GM21576 (cell line): ENCODE measurements at regions not wholly inside any gene's neighbourhood (a gene's known extent, or its start where the extent isn't known, plus 50 kb on each side); places are given as distances from the start of the nearest gene placed in this dataset.
"Not testable (repeated sequence)": the region's sequence is repeated elsewhere in the genome, so short reads cannot be mapped to it uniquely, and the experiment has no call there.

Source experiments
- ATAC-seq: cut with Tn5 transposase; IDR thresholded peaks from one replicate; pipeline ENCODE4 v1.9.1; 2021; ENCODE audit warnings: mild to moderate bottlenecking, moderate library complexity; ENCODE audit not compliant: unreplicated experiment

- ATAC-seq, result not testable (repeated sequence)
Observed at GRCh38 chr9:103237571-103238109, 242.5 kb downstream of the CYLC2 start.

DNA sequence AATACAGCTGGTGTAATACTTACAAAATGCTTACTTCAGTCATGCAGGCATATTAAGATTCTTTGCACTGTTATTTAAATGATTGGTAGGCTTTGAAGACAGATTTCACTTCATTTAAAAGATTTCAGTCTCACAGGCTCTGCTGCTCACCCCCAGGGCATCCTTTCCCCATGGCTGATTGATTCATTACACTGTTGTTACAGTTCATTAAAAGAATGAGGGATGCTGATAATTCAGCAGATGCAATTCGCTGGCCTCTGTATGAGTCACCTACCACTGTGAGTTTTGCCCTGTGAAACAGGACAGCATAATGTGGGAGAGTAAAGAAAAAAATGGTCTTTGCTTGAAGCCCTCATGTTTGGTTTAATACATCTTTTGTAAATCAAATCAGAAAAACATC, 246.9 kb downstream of the CYLC2 start:
- no peak for ATAC-seq

- ATAC-seq, result no peak
Observed at GRCh38 chr9:103242486-103242885, 247.4 kb downstream of the CYLC2 start.

DNA sequence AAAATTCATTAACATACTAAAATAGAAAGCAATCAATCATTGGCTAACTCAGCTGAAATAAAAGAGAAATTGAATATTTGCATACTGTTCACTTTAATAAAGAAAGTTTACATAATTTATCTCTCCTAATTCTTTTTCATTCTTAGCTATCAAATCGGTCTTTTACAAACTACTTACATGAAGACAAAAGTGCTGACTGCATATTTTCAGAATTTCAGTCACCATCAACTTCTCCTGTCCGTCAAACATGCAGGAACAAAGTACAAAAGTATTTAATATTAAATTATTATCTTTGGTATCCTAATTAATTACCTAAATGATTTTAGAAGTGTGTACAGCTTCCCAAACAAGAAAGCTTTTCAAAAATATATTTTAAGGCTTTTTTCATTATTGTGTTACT, 248.4 kb downstream of the CYLC2 start:
- no peak for ATAC-seq

DNA sequence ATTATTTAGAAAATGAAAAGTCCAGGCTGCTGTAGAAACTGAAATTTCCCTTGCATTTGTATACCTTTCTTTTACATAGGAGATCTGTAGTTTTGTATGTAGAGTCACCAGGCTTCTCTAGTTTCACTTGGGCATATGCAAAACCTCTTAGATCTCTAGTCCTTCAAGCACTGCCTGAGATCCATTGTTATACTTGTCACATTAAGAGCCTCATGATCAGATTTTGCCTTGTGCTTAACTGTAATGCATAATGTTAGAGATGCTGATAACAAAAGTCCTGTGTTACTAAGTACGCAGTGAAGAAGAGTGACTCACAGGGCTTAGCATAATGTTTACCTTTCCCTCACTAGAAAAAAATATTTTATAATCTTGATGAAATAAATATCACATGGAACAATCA, 250.2 kb downstream of the CYLC2 start:
- ATAC-seq, result no peak

GRCh38 chr9:103261951-103262350, 266.8 kb downstream of the CYLC2 start:
- ATAC-seq, result no peak

GRCh38 chr9:103266064-103266463, 270.9 kb downstream of the CYLC2 start:
- no peak for ATAC-seq

DNA sequence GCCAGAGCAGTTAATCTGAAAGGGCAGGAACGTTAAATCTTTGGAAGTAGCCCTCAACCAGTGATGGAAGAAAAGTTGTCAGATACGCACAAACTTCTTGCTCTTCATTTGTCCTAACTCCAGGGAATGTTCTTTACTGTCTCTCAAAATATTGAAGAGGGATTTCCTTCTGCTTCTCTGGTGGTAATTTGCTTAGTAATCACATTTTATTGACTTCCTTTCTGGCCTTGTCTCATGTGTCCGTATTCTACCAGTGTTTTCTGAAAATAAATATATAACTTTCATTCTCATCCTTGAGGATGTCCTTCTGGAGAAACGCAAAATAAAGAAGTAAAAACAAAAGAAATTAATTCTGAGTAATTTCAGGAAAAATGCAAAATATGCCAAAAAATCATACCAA, 282.1 kb downstream of the CYLC2 start:
- ATAC-seq, result no peak

GRCh38 chr9:103281126-103281525, 286.0 kb downstream of the CYLC2 start:
- ATAC-seq, result no peak

DNA sequence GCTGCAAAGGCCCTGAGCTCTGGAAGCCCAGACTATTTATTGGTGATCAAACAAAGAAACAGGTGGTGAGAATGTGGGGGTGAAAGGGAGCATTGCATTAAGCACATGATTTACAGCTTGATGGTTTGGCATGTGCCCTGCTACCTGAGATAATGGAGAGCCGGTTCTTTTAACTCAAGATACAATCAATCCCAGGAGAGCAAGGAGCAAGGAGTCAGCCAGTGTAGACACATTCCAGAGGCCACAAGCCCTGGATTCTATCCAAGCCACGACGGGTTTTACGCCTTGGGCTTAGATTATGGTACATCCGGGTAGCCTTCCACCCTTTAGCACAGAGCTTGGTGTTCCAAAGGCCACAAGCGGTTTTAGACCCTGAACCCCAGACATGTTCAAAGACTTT, 292.2 kb downstream of the CYLC2 start:
- ATAC-seq, result no peak

GRCh38 chr9:103296189-103296588, 301.1 kb downstream of the CYLC2 start:
- ATAC-seq, result no peak

- ATAC-seq, result no peak
Observed at GRCh38 chr9:103301051-103301450, 305.9 kb downstream of the CYLC2 start.

DNA sequence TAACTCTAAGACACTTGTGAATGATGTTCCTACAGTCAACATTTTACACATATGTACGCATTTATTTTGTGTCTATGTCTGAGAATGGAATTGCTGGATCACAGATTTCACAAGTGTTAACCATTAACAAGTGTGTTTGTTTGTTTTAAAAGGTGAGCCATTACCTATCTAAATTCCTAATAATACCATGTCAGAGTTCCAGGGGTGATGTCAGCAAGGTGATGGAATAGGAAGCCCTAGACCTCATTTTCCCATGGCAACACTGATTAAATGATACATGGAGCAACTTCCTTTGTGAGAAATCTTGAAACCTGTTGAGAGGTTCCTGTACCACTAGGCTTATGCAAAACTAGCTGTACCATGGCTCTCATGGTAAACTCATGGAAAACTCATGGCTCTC, 309.7 kb downstream of the CYLC2 start:
- no peak for ATAC-seq

- ATAC-seq, result no peak
Observed at GRCh38 chr9:103319979-103320378, 324.8 kb downstream of the CYLC2 start.

DNA sequence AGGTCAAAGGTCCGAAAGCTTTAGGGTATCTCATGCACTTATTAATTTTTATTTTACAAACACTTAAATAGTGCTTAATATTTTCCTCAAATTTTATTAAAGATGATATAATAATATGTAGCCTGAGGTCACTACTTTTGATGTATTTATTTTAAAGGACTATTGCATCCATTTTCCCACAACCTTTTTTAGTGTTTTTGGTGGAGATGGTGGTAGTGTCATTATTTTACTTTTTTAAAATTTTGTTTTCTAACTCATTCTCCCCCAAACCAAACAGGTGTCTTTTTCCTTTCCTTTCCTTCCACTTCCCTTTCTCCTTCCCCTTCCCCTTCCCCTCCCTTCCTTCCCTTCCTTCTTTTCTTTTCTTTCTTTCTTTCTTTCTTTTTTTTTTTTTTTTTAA, 328.6 kb downstream of the CYLC2 start:
- ATAC-seq, result no peak

GRCh38 chr9:103335461-103335860, 340.3 kb downstream of the CYLC2 start:
- no peak for ATAC-seq

- ATAC-seq, result no peak
Observed at GRCh38 chr9:103355000-103355399, 359.9 kb downstream of the CYLC2 start.

DNA sequence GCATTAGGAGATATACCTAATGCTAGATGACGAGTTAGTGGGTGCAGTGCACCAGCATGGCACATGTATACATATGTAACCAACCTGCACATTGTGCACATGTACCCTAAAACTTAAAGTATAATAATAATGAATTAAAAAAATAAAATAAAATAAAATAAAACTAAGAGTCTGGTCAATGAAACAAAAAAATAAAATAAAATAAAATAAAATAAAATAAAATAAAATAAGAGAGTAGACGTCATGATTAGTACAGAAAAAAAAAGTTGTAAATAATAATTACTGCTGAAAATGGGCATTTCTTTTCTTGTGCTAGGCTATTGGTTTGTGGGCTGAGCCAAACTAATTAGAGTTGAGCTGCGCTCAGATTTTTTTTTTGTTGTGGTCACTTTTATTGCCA, 362.8 kb downstream of the CYLC2 start:
- ATAC-seq, result not testable (repeated sequence)

GRCh38 chr9:103361906-103362305, 366.8 kb downstream of the CYLC2 start:
- no peak for ATAC-seq

- ATAC-seq, result no peak
Observed at GRCh38 chr9:103362986-103363385, 367.9 kb downstream of the CYLC2 start.

- no peak for ATAC-seq
Observed at GRCh38 chr9:103364753-103365152, 369.6 kb downstream of the CYLC2 start.

DNA sequence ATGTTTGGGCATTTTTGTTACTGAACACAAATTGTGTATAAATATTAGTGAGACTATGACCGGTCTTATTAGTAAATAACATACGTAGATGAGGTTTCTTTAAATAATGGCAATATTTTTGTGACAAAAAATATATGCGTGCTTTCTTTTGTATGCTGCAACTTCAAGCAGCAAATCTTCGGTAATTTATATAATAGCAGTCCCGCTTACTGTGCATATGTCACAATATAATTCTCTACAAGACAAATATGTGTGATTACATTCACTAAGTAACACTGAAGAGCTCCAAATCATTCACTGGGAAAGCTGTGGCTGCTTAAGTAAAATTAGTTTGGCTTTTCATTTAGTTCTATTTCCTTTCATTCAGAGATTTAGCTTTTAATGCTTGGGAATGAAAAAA, 376.0 kb downstream of the CYLC2 start:
- no peak for ATAC-seq

DNA sequence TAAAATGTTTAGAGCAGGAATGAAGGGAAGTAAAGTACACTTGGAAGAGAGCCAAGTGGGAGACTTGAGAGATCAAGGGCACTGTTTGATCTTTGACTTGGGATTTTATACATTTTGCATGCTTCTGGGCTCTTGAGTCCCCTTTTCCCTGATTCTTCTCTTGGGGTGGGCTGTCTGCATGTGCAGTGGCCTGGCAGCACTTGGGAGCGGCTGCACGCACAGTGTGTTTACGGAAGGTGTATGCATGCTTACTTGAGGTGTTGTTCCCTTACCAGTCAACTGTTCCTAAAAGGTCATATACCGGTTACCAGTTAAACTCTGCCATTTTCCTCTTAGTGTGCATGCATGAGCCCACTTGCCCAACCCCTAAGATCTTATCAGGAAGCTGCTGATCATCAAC, 377.7 kb downstream of the CYLC2 start:
- ATAC-seq, result no peak

DNA sequence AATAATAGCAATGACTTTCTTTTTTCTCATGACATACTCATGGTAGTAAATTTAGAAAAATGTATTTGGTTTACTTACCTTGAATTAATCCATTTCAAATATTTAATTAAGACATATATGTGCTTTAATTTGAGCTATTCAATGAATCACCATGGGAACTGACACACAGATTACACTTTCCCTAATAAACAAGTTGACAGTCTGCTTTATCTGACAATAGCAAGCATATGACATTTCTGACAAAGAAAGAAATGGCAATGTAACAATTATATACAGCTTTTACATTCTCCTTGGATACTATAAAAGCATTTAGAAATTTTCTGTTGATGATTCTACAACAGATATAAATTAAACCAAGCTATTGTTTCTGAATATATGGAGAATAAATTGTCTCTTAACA, 382.5 kb downstream of the CYLC2 start:
- ATAC-seq, result no peak
